Gastrocnemius medialis (tissue), 4 donors: ENCODE measurements at regions not wholly inside any gene's neighbourhood (a gene's known extent, or its start where the extent isn't known, plus 50 kb on each side); places are given as distances from the start of the nearest gene placed in this dataset.

ENCODE experiments used
- ATAC-seq, 2 donors: fragments of 150-250 bp; one replicate each; pipeline ENCODE4 v1.9.1; 2016
- DNase-seq, 2 donors: peaks; one replicate each; pipeline ENCODE4 v3.0.0-alpha.2; 2019
- H3K27ac ChIP-seq, 4 donors: fragments of 200-600 bp; sonication (generic); 1 replicate in 1 of 4; 2 replicates in 3 of 4; pipeline ENCODE4 v1.5.1; 2016 to 2018; ENCODE audit warnings: mild to moderate bottlenecking in 2 of 4, moderate library complexity in 1 of 4
- H3K27me3 ChIP-seq, 3 donors: fragments of 200-600 bp; sonication (generic) in 2 of 3; 1 replicate in 1 of 3; 2 replicates in 2 of 3; pipeline versions ENCODE4 v1.5.1 to v1.6.0; 2016 to 2019; ENCODE audit warnings: mild to moderate bottlenecking in 1 of 3, moderate library complexity in 1 of 3
- H3K36me3 ChIP-seq, 2 donors: fragments of 200-600 bp; sonication (generic) in 1 of 2; one replicate each; pipeline ENCODE4 v1.5.1; 2017 to 2018
- H3K4me1 ChIP-seq, 2 donors: fragments of 200-600 bp; sonication (generic) in 1 of 2; one replicate each; pipeline ENCODE4 v1.5.1; 2016 to 2017; ENCODE audit warnings: mild to moderate bottlenecking in 2 of 2
- H3K4me3 ChIP-seq, 4 donors: fragments of 200-600 bp; sonication (generic) in 3 of 4; 1 replicate in 1 of 4; 2 replicates in 3 of 4; pipeline ENCODE4 v1.5.1; 2016 to 2019; ENCODE audit warnings: mild to moderate bottlenecking in 2 of 4
- H3K9me3 ChIP-seq, 3 donors: fragments of 200-600 bp; sonication (generic) in 2 of 3; 1 replicate in 1 of 3; 2 replicates in 2 of 3; pipeline ENCODE4 v1.5.1; 2016 to 2019
- CTCF ChIP-seq, 5 experiments: fragments of 450-650 bp in 3 of 5; fragments of 200-600 bp in 2 of 5; sonication (generic) in 2 of 5; IDR thresholded peaks in 4 of 5; conservative IDR thresholded peaks in 1 of 5; 1 replicate in 4 of 5; 2 replicates in 1 of 5; pipeline ENCODE4 v1.5.1; 2016 to 2019; ENCODE audit warnings: antibody characterized with exemption in 5 of 5, mild to moderate bottlenecking in 3 of 5, moderate library complexity in 3 of 5
- POLR2A ChIP-seq, 2 donors: fragments of 450-650 bp; IDR thresholded peaks; one replicate each; pipeline ENCODE4 v1.6.1; 2017; ENCODE audit warnings: antibody characterized with exemption in 2 of 2, mild to moderate bottlenecking in 2 of 2, moderate library complexity in 2 of 2
- in situ Hi-C, 4 donors: fragments of 200-750 bp; cut with MboI; loops; one replicate each; pipeline versions ENCODE4 v1.15.0 to v1.8.0; 2017; ENCODE audit warnings: low sequenced_read_pairs in 4 of 4
- intact Hi-C: fragments of 100-400 bp; cut with DNase I; formaldehyde crosslinking; loops from one replicate; pipeline ENCODE4 v1.15.1; 2023; ENCODE audit warnings: low total_unique reads

GRCh38 chr11:8799273-8799672 lies 111.7 kb upstream of the AKIP1 start:
- H3K4me3 ChIP-seq = no peak overlapping the region
- in situ Hi-C loops = no loop called here
- ATAC-seq (peak in 1 of 2 donors; percentile 43), DNase-seq (no peak)
- H3K27me3 ChIP-seq = no peaks in the 10 kb centered on the region
- intact Hi-C loops = no loop called here
- H3K9me3 ChIP-seq = no peaks in the 10 kb centered on the region
- H3K4me1 ChIP-seq = peaks cover 11 to 21% of the 10 kb centered on the region in 2 donors
- no peaks in the 10 kb centered on the region for H3K36me3 ChIP-seq
- H3K27ac ChIP-seq = peak overlapping the region in 2 of 4 donors; percentile 6 to 40
- no peak for TF ChIP-seq POLR2A (IDR thresholded peaks at IDR 0.05)
- TF ChIP-seq CTCF (IDR thresholded peaks at IDR 0.05 in 4 of 5, conservative IDR thresholded peaks at IDR 0.05 in 1 of 5) = no peak

GRCh38 chr11:8800520-8801110 lies 110.4 kb upstream of the AKIP1 start:
- Histone ChIP-seq H3K27ac (no peak overlapping the region), H3K4me1 (peaks cover 6 to 20% of the 10 kb centered on the region in 2 donors), H3K9me3 (no peaks in the 10 kb centered on the region), H3K27me3 (no peaks in the 10 kb centered on the region), H3K36me3 (no peaks in the 10 kb centered on the region), H3K4me3 (no peak overlapping the region)
- TF ChIP-seq POLR2A (IDR thresholded peaks at IDR 0.05) (no peak), CTCF (IDR thresholded peaks at IDR 0.05 in 4 of 5, conservative IDR thresholded peaks at IDR 0.05 in 1 of 5) (no peak)
- ATAC-seq = no peak
- in situ Hi-C loops = loop anchor here in 1 of 4 donors (25.0 kb wide), 1 partner anchor 113 kb away; the partner anchor contains the start of genes RPL27A and TRIM66
- intact Hi-C loops = no loop called here
- DNase-seq = no peak

- H3K4me3 ChIP-seq = no peak overlapping the region
- no peaks in the 10 kb centered on the region for H3K27me3 ChIP-seq
- no peaks in the 10 kb centered on the region for H3K9me3 ChIP-seq
- in situ Hi-C loops (loop anchor here in 1 of 4 donors (25.0 kb wide), 1 partner anchor 114 kb away; the partner anchor contains the start of genes RPL27A and TRIM66), intact Hi-C loops (no loop called here)
- ATAC-seq (no peak), DNase-seq (no peak)
- H3K27ac ChIP-seq = no peak overlapping the region
- TF ChIP-seq POLR2A (IDR thresholded peaks at IDR 0.05) = no peak
- TF ChIP-seq CTCF (IDR thresholded peaks at IDR 0.05 in 4 of 5, conservative IDR thresholded peaks at IDR 0.05 in 1 of 5) = no peak
- peaks cover 10 to 25% of the 10 kb centered on the region in 2 donors for H3K4me1 ChIP-seq
- no peaks in the 10 kb centered on the region for H3K36me3 ChIP-seq
Observed at GRCh38 chr11:8801121-8801520, 109.9 kb upstream of the AKIP1 start.

GRCh38 chr11:8802251-8802650 lies 108.7 kb upstream of the AKIP1 start:
- in situ Hi-C loops = loop anchor here in 1 of 4 donors (25.0 kb wide), 1 partner anchor 115 kb away; the partner anchor contains the start of genes RPL27A and TRIM66
- DNase-seq (no peak), ATAC-seq (no peak)
- peak overlapping the region in 1 of 4 donors; percentile 12 for H3K27ac ChIP-seq
- H3K36me3 ChIP-seq = no peaks in the 10 kb centered on the region
- no peaks in the 10 kb centered on the region for H3K27me3 ChIP-seq
- H3K9me3 ChIP-seq = no peaks in the 10 kb centered on the region
- peaks cover 14 to 31% of the 10 kb centered on the region in 2 donors for H3K4me1 ChIP-seq
- no peak overlapping the region for H3K4me3 ChIP-seq
- TF ChIP-seq POLR2A (IDR thresholded peaks at IDR 0.05) (no peak), CTCF (IDR thresholded peaks at IDR 0.05 in 4 of 5, conservative IDR thresholded peaks at IDR 0.05 in 1 of 5) (no peak)
- intact Hi-C loops = no loop called here
